Activated CD4-positive, alpha-beta T cell treated with anti-CD3 and anti-CD28 coated beads, Interleukin-2, amount 10 ng/mL, durations not matched to agents 7 days and 5 days (primary cell): ENCODE measurements at regions not wholly inside any gene's neighbourhood (a gene's known extent, or its start where the extent isn't known, plus 50 kb on each side); places are given as distances from the start of the nearest gene placed in this dataset.
A peak's percentile ranks its signal among the peaks of the same experiment; 100 is the strongest.

ENCODE experiments used
- CTCF ChIA-PET: fragments of 350-600 bp; sonication (Branson Sonifier 250); formaldehyde crosslinking; loops from one replicate; lab custom pipeline; 2021; ENCODE audit warnings: antibody characterized with exemption; lab: Charles Lee
- POLR2A ChIA-PET: fragments of 350-600 bp; sonication (Branson Sonifier 250); formaldehyde crosslinking; loops from one replicate; lab custom pipeline; 2021; ENCODE audit warnings: antibody characterized with exemption; lab: Charles Lee
- DNase-seq: peaks from one replicate; pipeline ENCODE4 v3.0.0-alpha.2; 2020
- H3K27ac Mint-ChIP-seq: one replicate; pipeline ENCODE4 v1.8.0; 2021; ENCODE audit warnings: mild to moderate bottlenecking, moderate library complexity, mixed read lengths
- H3K27me3 Mint-ChIP-seq: one replicate; pipeline ENCODE4 v1.8.0; 2021; ENCODE audit warnings: mixed read lengths
- H3K36me3 Mint-ChIP-seq: one replicate; pipeline ENCODE4 v1.8.0; 2021; ENCODE audit warnings: low read depth, mixed read lengths
- H3K4me1 Mint-ChIP-seq: one replicate; pipeline ENCODE4 v1.8.0; 2021; ENCODE audit warnings: mixed read lengths
- H3K4me3 Mint-ChIP-seq: one replicate; pipeline ENCODE4 v1.8.0; 2021; ENCODE audit warnings: mild to moderate bottlenecking, moderate library complexity, mixed read lengths
- H3K9me3 Mint-ChIP-seq: one replicate; pipeline ENCODE4 v1.8.0; 2021; ENCODE audit warnings: mixed read lengths

GRCh38 chrX:40444133-40444532 is 136.6 kb upstream of the ATP6AP2 start:
- CTCF ChIA-PET: no interaction called here
- peaks cover 4% of the 10 kb centered on the region for H3K27me3 Mint-ChIP-seq
- no peaks in the 10 kb centered on the region for H3K9me3 Mint-ChIP-seq
- H3K4me3 Mint-ChIP-seq: no peak overlapping the region
- H3K27ac Mint-ChIP-seq: no peak overlapping the region
- no peaks in the 10 kb centered on the region for H3K36me3 Mint-ChIP-seq
- H3K4me1 Mint-ChIP-seq: peaks cover 8% of the 10 kb centered on the region
- POLR2A ChIA-PET: no interaction called here
- DNase-seq: no peak

GRCh38 chrX:40440866-40441265 is 139.9 kb upstream of the ATP6AP2 start:
- ChIA-PET POLR2A (no interaction called here), CTCF (no interaction called here)
- H3K27ac Mint-ChIP-seq: no peak overlapping the region
- no peak overlapping the region for H3K4me3 Mint-ChIP-seq
- DNase-seq: no peak
- no peaks in the 10 kb centered on the region for H3K36me3 Mint-ChIP-seq
- H3K27me3 Mint-ChIP-seq: peaks cover 4% of the 10 kb centered on the region
- no peaks in the 10 kb centered on the region for H3K9me3 Mint-ChIP-seq
- H3K4me1 Mint-ChIP-seq: peaks cover 8% of the 10 kb centered on the region

DNA sequence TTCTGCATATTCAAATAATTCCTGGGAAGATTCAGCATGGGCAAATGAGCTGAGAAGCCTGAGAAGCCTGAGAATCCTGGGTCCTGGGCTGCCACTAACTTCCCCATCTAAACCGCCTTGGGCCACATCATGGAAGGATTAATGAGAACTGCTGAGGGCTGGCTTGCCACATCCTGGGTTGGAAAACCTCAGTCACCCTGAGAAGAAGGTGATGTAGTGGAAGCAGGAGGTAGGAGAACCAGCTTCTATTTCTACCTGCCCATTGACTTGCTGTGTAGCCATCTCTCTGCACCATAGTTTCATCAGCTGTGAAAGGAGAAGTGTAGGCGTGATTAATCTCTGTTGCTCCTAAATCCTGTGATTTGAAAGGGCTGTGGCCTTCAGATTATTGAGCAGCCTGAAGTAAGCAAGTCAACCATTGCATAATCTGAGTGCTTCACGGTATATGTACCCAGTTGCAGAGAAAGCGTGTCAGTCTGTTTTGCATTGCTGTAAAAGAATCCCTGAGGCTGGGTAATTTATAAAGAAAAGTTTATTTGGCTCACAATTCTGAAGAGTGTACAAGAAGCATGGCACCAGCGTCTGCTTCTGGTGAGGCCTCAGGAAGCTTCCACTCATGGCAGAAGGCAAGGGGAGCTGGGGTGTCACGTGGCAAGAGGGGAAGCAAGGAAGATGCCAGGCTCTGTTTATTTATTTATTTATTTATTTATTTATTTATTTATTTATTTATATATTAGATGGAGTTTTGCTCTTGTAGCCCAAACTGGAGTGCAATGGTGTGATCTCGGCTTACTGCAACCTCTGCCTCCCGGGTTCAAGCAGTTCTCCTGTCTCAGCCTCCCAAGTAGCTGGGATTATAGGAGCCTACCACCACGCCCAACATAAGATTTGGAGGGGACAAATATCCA is 140.9 kb upstream of the ATP6AP2 start:
- no peak for DNase-seq
- Mint-ChIP-seq H3K36me3 (no peaks in the 10 kb centered on the region), H3K4me1 (peaks cover 8% of the 10 kb centered on the region), H3K4me3 (no peak overlapping the region), H3K9me3 (no peaks in the 10 kb centered on the region), H3K27me3 (peaks cover 4% of the 10 kb centered on the region), H3K27ac (no peak overlapping the region)
- POLR2A ChIA-PET: no interaction called here
- CTCF ChIA-PET: no interaction called here

- ChIA-PET CTCF (interaction anchor here (0.5 kb wide), 1 partner anchor 107 kb away, joined by 4 read pairs; no protein-coding TSS in a partner anchor), POLR2A (no interaction called here)
- peaks cover 8% of the 10 kb centered on the region for H3K4me1 Mint-ChIP-seq
- H3K27ac Mint-ChIP-seq: no peak overlapping the region
- H3K4me3 Mint-ChIP-seq: no peak overlapping the region
- no peaks in the 10 kb centered on the region for H3K36me3 Mint-ChIP-seq
- H3K9me3 Mint-ChIP-seq: no peaks in the 10 kb centered on the region
- H3K27me3 Mint-ChIP-seq: peaks cover 4% of the 10 kb centered on the region
- DNase-seq: no peak
Measured at GRCh38 chrX:40437348-40437747, 143.4 kb upstream of the ATP6AP2 start.

GRCh38 chrX:40434947-40435346 is 145.8 kb upstream of the ATP6AP2 start:
- Mint-ChIP-seq H3K9me3 (peaks cover 4% of the 10 kb centered on the region), H3K27me3 (no peaks in the 10 kb centered on the region), H3K36me3 (no peaks in the 10 kb centered on the region), H3K4me3 (no peak overlapping the region), H3K4me1 (peaks cover 7% of the 10 kb centered on the region), H3K27ac (no peak overlapping the region)
- DNase-seq: no peak
- POLR2A ChIA-PET: no interaction called here
- CTCF ChIA-PET: interaction anchor here (0.6 kb wide), 2 partner anchors 205 to 692 kb away, joined by 3 to 4 read pairs; no protein-coding TSS in a partner anchor

DNA sequence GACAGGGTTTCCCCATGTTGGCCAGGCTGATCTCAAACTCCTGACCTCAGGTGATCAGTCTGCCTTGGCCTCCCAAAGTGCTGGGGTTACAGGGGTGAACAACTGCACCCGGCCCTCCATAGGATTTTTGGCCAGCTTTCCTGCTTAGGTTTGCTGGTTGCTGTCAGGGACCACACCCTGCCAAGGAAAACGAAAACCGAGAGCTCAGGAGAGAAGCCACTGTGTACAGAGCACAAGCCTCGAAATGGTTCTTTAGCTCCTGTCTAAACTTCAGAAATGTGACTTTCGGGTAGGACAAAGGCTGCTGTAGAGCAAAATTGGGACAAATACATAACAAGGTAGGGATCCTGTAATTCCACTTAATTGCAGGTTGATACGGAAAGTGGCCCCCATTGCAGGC is 146.3 kb upstream of the ATP6AP2 start:
- Mint-ChIP-seq H3K36me3 (no peaks in the 10 kb centered on the region), H3K4me3 (no peak overlapping the region), H3K27me3 (no peaks in the 10 kb centered on the region), H3K4me1 (peaks cover 2% of the 10 kb centered on the region), H3K27ac (no peak overlapping the region), H3K9me3 (peaks cover 4% of the 10 kb centered on the region)
- ChIA-PET CTCF (interaction anchor here (0.6 kb wide), 2 partner anchors 148 to 692 kb away, joined by 3 to 4 read pairs; no protein-coding TSS in a partner anchor), POLR2A (no interaction called here)
- no peak for DNase-seq

GRCh38 chrX:40433160-40433559 is 147.6 kb upstream of the ATP6AP2 start:
- peaks cover 4% of the 10 kb centered on the region for H3K9me3 Mint-ChIP-seq
- POLR2A ChIA-PET: no interaction called here
- CTCF ChIA-PET: no interaction called here

DNA sequence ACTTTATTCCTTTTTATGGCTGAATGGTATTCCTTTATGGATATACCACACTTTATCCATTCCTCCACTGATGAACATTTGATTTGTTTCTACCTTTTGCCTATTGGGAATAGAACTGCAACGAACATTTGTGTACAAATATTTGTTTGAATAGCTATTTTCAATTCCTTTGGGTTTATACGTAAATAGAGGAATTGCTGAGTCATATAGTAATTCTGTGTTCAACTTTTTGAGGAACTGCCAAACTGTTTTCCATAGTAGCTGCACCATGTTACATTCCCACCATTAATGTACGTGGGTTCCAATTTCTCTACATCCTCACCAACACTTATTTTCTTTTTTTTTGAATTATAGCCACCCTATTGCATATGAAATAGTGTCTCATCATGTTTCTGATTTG is 156.5 kb upstream of the ATP6AP2 start:
- POLR2A ChIA-PET: no interaction called here
- no peaks in the 10 kb centered on the region for H3K9me3 Mint-ChIP-seq
- no peaks in the 10 kb centered on the region for H3K36me3 Mint-ChIP-seq
- CTCF ChIA-PET: no interaction called here
- peaks cover 5% of the 10 kb centered on the region for H3K4me1 Mint-ChIP-seq
- no peak overlapping the region for H3K27ac Mint-ChIP-seq
- DNase-seq: no peak
- no peak overlapping the region for H3K4me3 Mint-ChIP-seq
- H3K27me3 Mint-ChIP-seq: peaks cover 6% of the 10 kb centered on the region

More at GRCh38 chrX:40433160-40433559, 147.6 kb upstream of the ATP6AP2 start:
- H3K4me1 Mint-ChIP-seq: no peaks in the 10 kb centered on the region
- no peaks in the 10 kb centered on the region for H3K36me3 Mint-ChIP-seq
- no peak overlapping the region for H3K27ac Mint-ChIP-seq
- DNase-seq: no peak
- H3K27me3 Mint-ChIP-seq: no peaks in the 10 kb centered on the region
- no peak overlapping the region for H3K4me3 Mint-ChIP-seq

DNA sequence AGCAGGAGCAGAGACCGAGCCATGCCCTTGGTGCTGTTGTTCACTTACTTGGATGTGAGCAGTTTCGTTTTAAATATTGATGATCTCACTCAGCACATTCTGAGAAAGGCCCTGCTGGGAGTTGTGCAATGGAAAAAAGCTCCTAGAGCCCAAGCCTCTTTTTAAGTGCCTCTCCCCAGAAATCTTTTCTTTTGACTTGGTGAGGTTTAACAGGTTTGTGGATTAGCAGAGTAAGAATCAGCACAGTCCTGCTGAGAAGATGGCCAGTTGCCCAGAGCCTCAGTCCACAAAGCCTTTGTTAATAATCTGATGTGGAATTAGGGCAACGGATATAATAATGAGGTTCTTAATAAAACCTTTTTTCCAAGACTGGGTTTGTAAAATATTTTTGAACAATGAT is 157.5 kb upstream of the ATP6AP2 start:
- ChIA-PET CTCF (no interaction called here), POLR2A (no interaction called here)
- Mint-ChIP-seq H3K4me1 (peaks cover 14% of the 10 kb centered on the region), H3K4me3 (no peak overlapping the region), H3K27me3 (peaks cover 6% of the 10 kb centered on the region), H3K27ac (no peak overlapping the region), H3K9me3 (no peaks in the 10 kb centered on the region), H3K36me3 (no peaks in the 10 kb centered on the region)
- DNase-seq: no peak

- H3K27ac Mint-ChIP-seq: no peak overlapping the region
- no peak for DNase-seq
- H3K4me3 Mint-ChIP-seq: no peak overlapping the region
- no peaks in the 10 kb centered on the region for H3K9me3 Mint-ChIP-seq
- POLR2A ChIA-PET: no interaction called here
- H3K4me1 Mint-ChIP-seq: peaks cover 15% of the 10 kb centered on the region
- H3K36me3 Mint-ChIP-seq: no peaks in the 10 kb centered on the region
- CTCF ChIA-PET: no interaction called here
- peaks cover 6% of the 10 kb centered on the region for H3K27me3 Mint-ChIP-seq
Measured at GRCh38 chrX:40422021-40422420, 158.7 kb upstream of the ATP6AP2 start.

DNA sequence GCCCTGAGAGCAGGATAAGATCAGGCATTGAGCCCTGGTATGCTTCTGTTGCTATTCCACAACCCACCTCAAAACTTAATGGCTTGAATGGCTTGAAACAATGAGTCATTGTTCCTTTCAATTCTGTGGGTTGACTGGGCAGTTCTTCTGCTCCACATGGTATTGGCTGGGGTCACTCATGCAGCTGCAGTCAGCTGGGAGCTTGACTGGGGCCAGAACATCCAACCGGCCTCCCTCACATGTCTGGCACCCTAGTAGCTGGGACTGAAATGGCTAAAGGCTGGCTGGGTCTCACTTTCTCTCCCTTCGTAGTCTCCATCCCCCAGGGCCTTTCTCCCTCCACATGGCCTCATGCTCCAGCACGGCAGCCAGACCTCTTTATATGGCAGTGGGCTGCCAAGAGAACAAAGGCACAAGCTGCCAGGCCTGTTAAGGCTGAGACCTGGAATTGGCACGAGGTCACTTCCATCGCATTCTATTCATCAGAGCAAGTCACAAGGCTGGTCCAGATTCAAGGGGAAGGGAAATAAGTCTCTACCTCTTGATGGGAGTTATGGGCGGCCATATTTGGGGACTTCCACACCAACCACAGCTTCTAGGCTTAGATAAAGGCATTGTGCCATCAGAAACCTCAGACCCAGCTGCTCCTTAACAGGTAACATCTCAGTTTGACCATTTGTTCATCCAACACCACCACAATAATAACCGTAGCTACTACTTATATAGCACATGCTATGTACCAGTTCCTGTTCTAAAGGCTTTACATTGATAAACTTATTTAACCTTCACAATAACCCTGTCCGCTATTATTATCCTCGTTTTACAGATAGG is 159.7 kb upstream of the ATP6AP2 start:
- no peak overlapping the region for H3K27ac Mint-ChIP-seq
- DNase-seq: no peak
- H3K27me3 Mint-ChIP-seq: peaks cover 6% of the 10 kb centered on the region
- POLR2A ChIA-PET: no interaction called here
- H3K4me1 Mint-ChIP-seq: peaks cover 15% of the 10 kb centered on the region
- no peaks in the 10 kb centered on the region for H3K36me3 Mint-ChIP-seq
- H3K4me3 Mint-ChIP-seq: no peak overlapping the region
- H3K9me3 Mint-ChIP-seq: no peaks in the 10 kb centered on the region
- CTCF ChIA-PET: no interaction called here

DNA sequence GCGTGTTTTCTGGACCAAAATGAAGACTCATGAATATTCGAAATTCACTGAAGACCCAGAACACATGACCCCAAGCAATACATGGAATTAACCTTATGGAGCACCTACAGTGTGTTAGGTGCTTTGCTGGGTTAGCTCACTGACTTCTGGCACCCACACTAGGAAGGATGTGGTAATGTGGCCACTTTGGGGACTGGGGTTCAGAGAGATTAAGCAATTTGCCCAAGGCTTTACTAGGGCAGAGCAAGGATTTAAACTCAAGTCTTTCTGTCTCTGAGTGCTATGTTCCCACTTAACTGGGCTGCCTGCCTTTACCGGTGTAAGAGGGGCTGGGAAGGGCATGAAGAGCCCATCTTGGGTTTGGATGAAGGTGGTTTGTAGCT is 162.0 kb upstream of the ATP6AP2 start:
- ChIA-PET POLR2A (no interaction called here), CTCF (interaction anchor here (0.9 kb wide), 1 partner anchor 688 kb away, joined by 3 read pairs; no protein-coding TSS in a partner anchor)
- DNase-seq: peak; percentile 57
- Mint-ChIP-seq H3K36me3 (no peaks in the 10 kb centered on the region), H3K9me3 (no peaks in the 10 kb centered on the region), H3K27me3 (peaks cover 2% of the 10 kb centered on the region), H3K4me1 (peaks cover 15% of the 10 kb centered on the region), H3K4me3 (no peak overlapping the region), H3K27ac (no peak overlapping the region)
